ENCODE measurements at regions not wholly inside any gene's neighbourhood (a gene's known extent, or its start where the extent isn't known, plus 50 kb on each side); places are given as distances from the start of the nearest gene placed in this dataset.

DNA sequence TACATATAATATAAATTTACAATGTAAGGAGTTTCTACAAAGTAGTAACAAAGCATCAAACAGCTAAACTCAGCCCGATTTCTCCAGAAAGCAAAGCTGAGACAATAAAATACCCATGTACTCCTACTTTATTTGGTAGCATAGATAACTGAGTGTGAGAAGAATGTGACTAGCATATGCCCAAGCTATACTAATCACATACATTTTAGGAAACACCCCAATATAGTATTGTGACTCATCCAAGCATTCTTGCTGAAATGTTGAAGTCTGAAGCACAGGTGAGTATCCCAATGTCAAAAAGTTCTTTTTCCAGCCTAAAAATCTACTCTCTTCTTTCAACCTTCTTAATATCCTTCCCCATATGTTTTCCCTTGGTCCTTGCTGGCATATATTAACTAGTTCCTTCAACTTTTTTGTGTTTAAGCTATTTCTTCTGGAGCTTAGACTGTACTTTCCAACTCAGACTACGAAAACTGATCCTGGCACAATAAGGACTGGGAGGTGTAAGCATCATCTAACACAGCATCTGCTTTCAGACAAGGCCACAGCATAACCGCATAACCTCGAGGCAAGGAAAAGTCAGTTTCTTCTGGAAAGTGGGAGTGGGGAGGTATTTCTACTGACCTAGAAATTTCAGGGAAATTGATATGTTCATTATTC lies 163.0 kb upstream of the RNPC3 start:
- no CpG with 5 or more reads among the region's 4 CpGs for WGBS (ENCODE audit: insufficient coverage)
- no peaks in the 10 kb centered on the region for H3K79me2 ChIP-seq (ENCODE audit: control insufficient read depth, insufficient read depth, low read length)
- no peak overlapping the region for H3K9ac ChIP-seq (ENCODE audit: low read length)
- ChIA-PET CTCF (no interaction called here), POLR2A (no interaction called here)
- H3K4me3 ChIP-seq (ENCODE audit: control extremely low read depth in 1 of 5, extremely low read depth in 1 of 5, insufficient read depth in 1 of 5, low read depth in 2 of 5, low read length in 4 of 5) = no peak overlapping the region
- Mint-ChIP-seq H3K27me3 (no peaks in the 10 kb centered on the region), H3K27ac (no peak overlapping the region), H3K4me3 (no peak overlapping the region), H3K9me3 (ENCODE audit: insufficient read depth) (no peaks in the 10 kb centered on the region), H3K4me1 (no peaks in the 10 kb centered on the region)
- H3K9me3 ChIP-seq (ENCODE audit: control extremely low read depth in 1 of 3, control insufficient read depth in 2 of 3, insufficient read depth in 1 of 3, low read length in 2 of 3) = no peaks in the 10 kb centered on the region
- no peak for TF ChIP-seq EZH2 (IDR thresholded peaks at IDR 0.05; ENCODE audit: borderline replicate concordance, insufficient read depth, low read depth, low read length, poor library complexity, severe bottlenecking)
- TF ChIP-seq, protein P1, sequence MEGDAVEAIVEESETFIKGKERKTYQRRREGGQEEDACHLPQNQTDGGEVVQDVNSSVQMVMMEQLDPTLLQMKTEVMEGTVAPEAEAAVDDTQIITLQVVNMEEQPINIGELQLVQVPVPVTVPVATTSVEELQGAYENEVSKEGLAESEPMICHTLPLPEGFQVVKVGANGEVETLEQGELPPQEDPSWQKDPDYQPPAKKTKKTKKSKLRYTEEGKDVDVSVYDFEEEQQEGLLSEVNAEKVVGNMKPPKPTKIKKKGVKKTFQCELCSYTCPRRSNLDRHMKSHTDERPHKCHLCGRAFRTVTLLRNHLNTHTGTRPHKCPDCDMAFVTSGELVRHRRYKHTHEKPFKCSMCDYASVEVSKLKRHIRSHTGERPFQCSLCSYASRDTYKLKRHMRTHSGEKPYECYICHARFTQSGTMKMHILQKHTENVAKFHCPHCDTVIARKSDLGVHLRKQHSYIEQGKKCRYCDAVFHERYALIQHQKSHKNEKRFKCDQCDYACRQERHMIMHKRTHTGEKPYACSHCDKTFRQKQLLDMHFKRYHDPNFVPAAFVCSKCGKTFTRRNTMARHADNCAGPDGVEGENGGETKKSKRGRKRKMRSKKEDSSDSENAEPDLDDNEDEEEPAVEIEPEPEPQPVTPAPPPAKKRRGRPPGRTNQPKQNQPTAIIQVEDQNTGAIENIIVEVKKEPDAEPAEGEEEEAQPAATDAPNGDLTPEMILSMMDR (IDR thresholded peaks at IDR 0.05) = no peak
- H3K4me2 ChIP-seq (replicated peaks; ENCODE audit: low read depth, low read length, poor library complexity, severe bottlenecking) = no peak overlapping the region
- no peak overlapping the region for H2AFZ ChIP-seq (ENCODE audit: insufficient read depth, low read depth, low read length, poor library complexity, severe bottlenecking)
- no peaks in the 10 kb centered on the region for H3K27me3 ChIP-seq (replicated peaks in 1 of 4; ENCODE audit: control extremely low read depth in 1 of 4, control insufficient read depth in 3 of 4, insufficient read depth in 4 of 4, low read length in 3 of 4)
- H3K4me1 ChIP-seq (ENCODE audit: control insufficient read depth in 2 of 2, insufficient read depth in 2 of 2, low read length in 2 of 2) = no peaks in the 10 kb centered on the region
- no peak overlapping the region for H3K27ac ChIP-seq (ENCODE audit: low read length in 2 of 2)
- intact Hi-C loops (cut with micrococcal nuclease) = no loop called here
- H3K36me3 ChIP-seq (replicated peaks in 1 of 2; ENCODE audit: control extremely low read depth in 1 of 2, control insufficient read depth in 1 of 2, extremely low read depth in 1 of 2, insufficient read depth in 2 of 2, low read length in 1 of 2) = no peaks in the 10 kb centered on the region
- DNase-seq = no peak
- H4K20me1 ChIP-seq (ENCODE audit: control insufficient read depth, insufficient read depth, low read length, poor library complexity, severe bottlenecking) = no peaks in the 10 kb centered on the region
- no peak for ATAC-seq (ENCODE audit: low read depth)

DNA sequence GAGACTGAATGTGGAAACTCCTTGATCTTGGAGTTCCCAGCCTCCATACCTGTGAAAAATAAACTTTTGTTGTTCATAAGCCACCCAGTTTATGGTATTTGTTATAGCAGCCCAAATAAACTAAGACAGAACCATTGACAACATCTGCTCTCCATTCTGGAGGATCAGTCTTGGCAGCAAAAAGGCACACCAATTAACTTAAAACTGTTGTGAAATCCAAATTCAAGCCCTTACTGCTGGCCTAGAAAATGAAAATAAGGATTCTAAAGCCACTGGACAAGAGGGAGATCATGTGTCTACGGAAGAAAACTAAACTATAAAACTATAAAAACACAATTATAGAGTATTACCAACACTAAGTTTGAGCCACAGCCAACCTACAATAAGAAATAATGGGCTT lies 172.1 kb upstream of the RNPC3 start:
- intact Hi-C loops (cut with micrococcal nuclease) = no loop called here
- no peak overlapping the region for H3K4me2 ChIP-seq (replicated peaks; ENCODE audit: low read depth, low read length, poor library complexity, severe bottlenecking)
- H3K9me3 ChIP-seq (ENCODE audit: control extremely low read depth in 1 of 3, control insufficient read depth in 2 of 3, insufficient read depth in 1 of 3, low read length in 2 of 3) = no peaks in the 10 kb centered on the region
- no peak overlapping the region for H2AFZ ChIP-seq (ENCODE audit: insufficient read depth, low read depth, low read length, poor library complexity, severe bottlenecking)
- no peaks in the 10 kb centered on the region for H3K27me3 ChIP-seq (replicated peaks in 1 of 4; ENCODE audit: control extremely low read depth in 1 of 4, control insufficient read depth in 3 of 4, insufficient read depth in 4 of 4, low read length in 3 of 4)
- no peaks in the 10 kb centered on the region for H3K36me3 ChIP-seq (replicated peaks in 1 of 2; ENCODE audit: control extremely low read depth in 1 of 2, control insufficient read depth in 1 of 2, extremely low read depth in 1 of 2, insufficient read depth in 2 of 2, low read length in 1 of 2)
- Mint-ChIP-seq H3K27ac (no peak overlapping the region), H3K4me1 (no peaks in the 10 kb centered on the region), H3K27me3 (no peaks in the 10 kb centered on the region), H3K4me3 (no peak overlapping the region), H3K9me3 (ENCODE audit: insufficient read depth) (peaks cover 2% of the 10 kb centered on the region)
- no peak for TF ChIP-seq EZH2 (IDR thresholded peaks at IDR 0.05; ENCODE audit: borderline replicate concordance, insufficient read depth, low read depth, low read length, poor library complexity, severe bottlenecking)
- TF ChIP-seq, protein P1 (IDR thresholded peaks at IDR 0.05) = no peak
- H3K79me2 ChIP-seq (ENCODE audit: control insufficient read depth, insufficient read depth, low read length) = no peaks in the 10 kb centered on the region
- POLR2A ChIA-PET = no interaction called here
- H3K4me1 ChIP-seq (ENCODE audit: control insufficient read depth in 2 of 2, insufficient read depth in 2 of 2, low read length in 2 of 2) = no peaks in the 10 kb centered on the region
- H3K9ac ChIP-seq (ENCODE audit: low read length) = no peak overlapping the region
- no peaks in the 10 kb centered on the region for H4K20me1 ChIP-seq (ENCODE audit: control insufficient read depth, insufficient read depth, low read length, poor library complexity, severe bottlenecking)
- H3K27ac ChIP-seq (ENCODE audit: low read length in 2 of 2) = no peak overlapping the region
- WGBS (ENCODE audit: insufficient coverage) = no CpG with 5 or more reads among the region's 1 CpG
- DNase-seq (no peak), ATAC-seq (ENCODE audit: low read depth) (no peak)
- no peak overlapping the region for H3K4me3 ChIP-seq (ENCODE audit: control extremely low read depth in 1 of 5, extremely low read depth in 1 of 5, insufficient read depth in 1 of 5, low read depth in 2 of 5, low read length in 4 of 5)
- CTCF ChIA-PET = no interaction called here

Measured in B cell (primary cell).